Mucosa of descending colon (tissue), 3 donors: ENCODE measurements at regions not wholly inside any gene's neighbourhood (a gene's known extent, or its start where the extent isn't known, plus 50 kb on each side); places are given as distances from the start of the nearest gene placed in this dataset.

Source experiments
- ATAC-seq: fragments of 200-7000 bp; cut with Tn5 transposase; one replicate; pipeline ENCODE4 v1.9.1; 2020; ENCODE audit warnings: mild to moderate bottlenecking, moderate library complexity
- DNase-seq, 3 donors: peaks; one replicate each; pipeline ENCODE4 v3.0.0-alpha.2; 2020
- H3K36me3 ChIP-seq: fragments of 200-600 bp; one replicate; pipeline ENCODE4 v1.8.0; 2021; ENCODE audit warnings: low read depth, mild to moderate bottlenecking
- H3K4me1 ChIP-seq: fragments of 200-600 bp; one replicate; pipeline ENCODE4 v1.8.0; 2021; ENCODE audit warnings: low read depth, mild to moderate bottlenecking
- H3K4me3 ChIP-seq: fragments of 200-600 bp; one replicate; pipeline ENCODE4 v1.8.0; 2021; ENCODE audit warnings: mild to moderate bottlenecking
- H3K9me3 ChIP-seq: fragments of 200-600 bp; one replicate; pipeline ENCODE4 v1.8.0; 2021; ENCODE audit warnings: mild to moderate bottlenecking
- CTCF ChIP-seq: fragments of 200-600 bp; IDR thresholded peaks from one replicate; pipeline ENCODE4 v1.8.0; 2022; ENCODE audit warnings: antibody characterized with exemption, mild to moderate bottlenecking
- intact Hi-C, 2 donors: fragments of 100-400 bp; cut with DNase I in 1 of 2; cut with micrococcal nuclease in 1 of 2; formaldehyde crosslinking; loops; one replicate each; pipeline versions ENCODE4 v1.11.0 to v1.11.1; 2022; cut with DNase I, micrococcal nuclease
- donor health status: DM: no; HTN: no; CAD: no; lungs with moderate emphysema.
- donor health status: DM: no; HTN: no; CAD: no.
- donor health status: DM: no; HTN: yes; CAD: no.

- no peak for TF ChIP-seq CTCF
- no peaks in the 10 kb centered on the region for H3K36me3 ChIP-seq
- intact Hi-C loops = no loop called here
- no peak for DNase-seq
- H3K9me3 ChIP-seq = no peaks in the 10 kb centered on the region
- ATAC-seq = no peak
- no peaks in the 10 kb centered on the region for H3K4me1 ChIP-seq
- H3K4me3 ChIP-seq = no peak overlapping the region
These were observed 1306.7 kb upstream of the TMEM132C start for GRCh38 chr12:126960221-126960620.

GRCh38 chr12:126960709-126961108 lies 1306.3 kb upstream of the TMEM132C start:
- Histone ChIP-seq H3K4me1 (no peaks in the 10 kb centered on the region), H3K36me3 (no peaks in the 10 kb centered on the region), H3K4me3 (no peak overlapping the region), H3K9me3 (no peaks in the 10 kb centered on the region)
- ATAC-seq = no peak
- DNase-seq = no peak
- intact Hi-C loops = no loop called here
- TF ChIP-seq CTCF = no peak

- TF ChIP-seq CTCF = no peak
- intact Hi-C loops = no loop called here
- no peaks in the 10 kb centered on the region for H3K36me3 ChIP-seq
- DNase-seq (no peak), ATAC-seq (no peak)
- no peaks in the 10 kb centered on the region for H3K9me3 ChIP-seq
- H3K4me1 ChIP-seq = no peaks in the 10 kb centered on the region
- no peak overlapping the region for H3K4me3 ChIP-seq
These were observed 1303.1 kb upstream of the TMEM132C start for GRCh38 chr12:126963825-126964224.

- no peak for DNase-seq
- H3K4me3 ChIP-seq = no peak overlapping the region
- H3K4me1 ChIP-seq = no peaks in the 10 kb centered on the region
- no peak for ATAC-seq
- intact Hi-C loops = no loop called here
- H3K9me3 ChIP-seq = no peaks in the 10 kb centered on the region
- no peaks in the 10 kb centered on the region for H3K36me3 ChIP-seq
- no peak for TF ChIP-seq CTCF
These were observed 1300.5 kb upstream of the TMEM132C start for GRCh38 chr12:126966498-126966897.

- DNase-seq (no peak), ATAC-seq (no peak)
- no peak for TF ChIP-seq CTCF
- Histone ChIP-seq H3K4me3 (no peak overlapping the region), H3K36me3 (no peaks in the 10 kb centered on the region), H3K9me3 (no peaks in the 10 kb centered on the region), H3K4me1 (no peaks in the 10 kb centered on the region)
- intact Hi-C loops = no loop called here
These were observed 1299.8 kb upstream of the TMEM132C start for GRCh38 chr12:126967152-126967551.

- Histone ChIP-seq H3K9me3 (no peaks in the 10 kb centered on the region), H3K36me3 (no peaks in the 10 kb centered on the region), H3K4me1 (no peaks in the 10 kb centered on the region), H3K4me3 (no peak overlapping the region)
- TF ChIP-seq CTCF = no peak
- DNase-seq = no peak
- ATAC-seq = no peak
- intact Hi-C loops = no loop called here
These were observed 1292.2 kb upstream of the TMEM132C start for GRCh38 chr12:126974779-126975178.
